ENCODE measurements at regions not wholly inside any gene's neighbourhood (a gene's known extent, or its start where the extent isn't known, plus 50 kb on each side); places are given as distances from the start of the nearest gene placed in this dataset.

GRCh38 chr5:91252916-91253315 is 130.2 kb downstream of the ARRDC3 start:
- no peak overlapping the region for H3K4me2 ChIP-seq (replicated peaks; ENCODE audit: low read depth, low read length, poor library complexity, severe bottlenecking)
- ATAC-seq (ENCODE audit: low read depth) (no peak), DNase-seq (no peak)
- ChIA-PET CTCF (no interaction called here), POLR2A (no interaction called here)
- no peak overlapping the region for H3K27ac ChIP-seq (ENCODE audit: low read length in 2 of 2)
- no peak overlapping the region for H3K9ac ChIP-seq (ENCODE audit: low read length)
- H3K79me2 ChIP-seq (ENCODE audit: control insufficient read depth, insufficient read depth, low read length), result no peaks in the 10 kb centered on the region
- intact Hi-C loops (cut with micrococcal nuclease), result no loop called here
- H4K20me1 ChIP-seq (ENCODE audit: control insufficient read depth, insufficient read depth, low read length, poor library complexity, severe bottlenecking), result no peaks in the 10 kb centered on the region
- Mint-ChIP-seq H3K27ac (no peak overlapping the region), H3K27me3 (peaks cover 14% of the 10 kb centered on the region), H3K9me3 (ENCODE audit: insufficient read depth) (no peaks in the 10 kb centered on the region), H3K4me1 (no peaks in the 10 kb centered on the region), H3K4me3 (no peak overlapping the region)
- no peak overlapping the region for H2AFZ ChIP-seq (ENCODE audit: insufficient read depth, low read depth, low read length, poor library complexity, severe bottlenecking)
- TF ChIP-seq CTCF (IDR thresholded peaks at IDR 0.05) (no peak), EZH2 (IDR thresholded peaks at IDR 0.05; ENCODE audit: borderline replicate concordance, insufficient read depth, low read depth, low read length, poor library complexity, severe bottlenecking) (no peak)
- H3K4me1 ChIP-seq (ENCODE audit: control insufficient read depth in 2 of 2, insufficient read depth in 2 of 2, low read length in 2 of 2), result no peaks in the 10 kb centered on the region
- peaks cover 0 to 3% (median 1%) of the 10 kb centered on the region in 4 experiments for H3K27me3 ChIP-seq (replicated peaks in 1 of 4; ENCODE audit: control extremely low read depth in 1 of 4, control insufficient read depth in 3 of 4, insufficient read depth in 4 of 4, low read length in 3 of 4)
- no peaks in the 10 kb centered on the region for H3K36me3 ChIP-seq (replicated peaks in 1 of 2; ENCODE audit: control extremely low read depth in 1 of 2, control insufficient read depth in 1 of 2, extremely low read depth in 1 of 2, insufficient read depth in 2 of 2, low read length in 1 of 2)
- no peak overlapping the region for H3K4me3 ChIP-seq (ENCODE audit: control extremely low read depth in 1 of 5, extremely low read depth in 1 of 5, insufficient read depth in 1 of 5, low read depth in 2 of 5, low read length in 4 of 5)
- H3K9me3 ChIP-seq (ENCODE audit: control extremely low read depth in 1 of 3, control insufficient read depth in 2 of 3, insufficient read depth in 1 of 3, low read length in 2 of 3), result peaks cover 0 to 9% (median 0%) of the 10 kb centered on the region in 3 donors
- 100% methylated on average over 1 of the region's 2 CpGs for WGBS (ENCODE audit: insufficient coverage)

DNA sequence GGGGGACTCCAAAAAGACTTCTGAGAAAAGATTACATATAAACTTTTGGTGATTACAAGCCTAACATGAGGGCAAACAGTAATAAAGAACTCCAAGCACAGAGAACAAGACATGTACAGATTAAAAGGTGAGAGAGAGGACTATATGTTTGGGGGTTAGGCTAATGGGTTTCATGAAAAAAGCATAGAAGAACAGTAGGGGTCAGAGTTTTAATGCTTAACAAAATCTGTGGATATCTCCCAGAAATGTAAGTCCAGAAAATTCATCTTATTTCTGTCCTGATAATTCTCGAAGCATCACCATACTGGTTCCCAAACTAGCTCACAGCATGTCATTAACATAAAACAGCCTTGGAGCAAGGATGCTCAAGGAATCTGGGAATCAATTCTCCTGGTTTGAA is 137.2 kb downstream of the ARRDC3 start:
- intact Hi-C loops (cut with micrococcal nuclease), result no loop called here
- ATAC-seq (ENCODE audit: low read depth), result no peak
- H4K20me1 ChIP-seq (ENCODE audit: control insufficient read depth, insufficient read depth, low read length, poor library complexity, severe bottlenecking), result no peaks in the 10 kb centered on the region
- H3K27me3 ChIP-seq (replicated peaks in 1 of 4; ENCODE audit: control extremely low read depth in 1 of 4, control insufficient read depth in 3 of 4, insufficient read depth in 4 of 4, low read length in 3 of 4), result no peaks in the 10 kb centered on the region
- POLR2A ChIA-PET, result no interaction called here
- H3K27ac ChIP-seq (ENCODE audit: low read length in 2 of 2), result no peak overlapping the region
- no peak overlapping the region for H3K9ac ChIP-seq (ENCODE audit: low read length)
- Mint-ChIP-seq H3K27ac (no peak overlapping the region), H3K4me3 (no peak overlapping the region), H3K4me1 (no peaks in the 10 kb centered on the region), H3K27me3 (peaks cover 9% of the 10 kb centered on the region), H3K9me3 (ENCODE audit: insufficient read depth) (peaks cover 4% of the 10 kb centered on the region)
- TF ChIP-seq CTCF (IDR thresholded peaks at IDR 0.05) (no peak), EZH2 (IDR thresholded peaks at IDR 0.05; ENCODE audit: borderline replicate concordance, insufficient read depth, low read depth, low read length, poor library complexity, severe bottlenecking) (no peak)
- no peaks in the 10 kb centered on the region for H3K79me2 ChIP-seq (ENCODE audit: control insufficient read depth, insufficient read depth, low read length)
- H3K4me1 ChIP-seq (ENCODE audit: control insufficient read depth in 2 of 2, insufficient read depth in 2 of 2, low read length in 2 of 2), result no peaks in the 10 kb centered on the region
- H3K4me2 ChIP-seq (replicated peaks; ENCODE audit: low read depth, low read length, poor library complexity, severe bottlenecking), result no peak overlapping the region
- no CpG with 5 or more reads among the region's 1 CpG for WGBS (ENCODE audit: insufficient coverage)
- H3K4me3 ChIP-seq (ENCODE audit: control extremely low read depth in 1 of 5, extremely low read depth in 1 of 5, insufficient read depth in 1 of 5, low read depth in 2 of 5, low read length in 4 of 5), result no peak overlapping the region
- CTCF ChIA-PET, result interaction anchor here (1.4 to 1.8 kb wide), 2 partner anchors 139 to 174 kb away, joined by 4 to 8 read pairs; no protein-coding TSS in a partner anchor
- DNase-seq, result no peak
- H2AFZ ChIP-seq (ENCODE audit: insufficient read depth, low read depth, low read length, poor library complexity, severe bottlenecking), result no peak overlapping the region
- no peaks in the 10 kb centered on the region for H3K36me3 ChIP-seq (replicated peaks in 1 of 2; ENCODE audit: control extremely low read depth in 1 of 2, control insufficient read depth in 1 of 2, extremely low read depth in 1 of 2, insufficient read depth in 2 of 2, low read length in 1 of 2)
- peaks cover 2 to 9% (median 8%) of the 10 kb centered on the region in 3 donors for H3K9me3 ChIP-seq (ENCODE audit: control extremely low read depth in 1 of 3, control insufficient read depth in 2 of 3, insufficient read depth in 1 of 3, low read length in 2 of 3)
